ENCODE measurements at regions not wholly inside any gene's neighbourhood (a gene's known extent, or its start where the extent isn't known, plus 50 kb on each side); places are given as distances from the start of the nearest gene placed in this dataset.
"Not testable (repeated sequence)": the region's sequence is repeated elsewhere in the genome, so short reads cannot be mapped to it uniquely, and the experiment has no call there.

GRCh38 chr6:132118144-132118543 is 167.0 kb upstream of the CCN2 start:
- no peak for TF ChIP-seq POLR2A (IDR thresholded peaks at IDR 0.05; ENCODE audit: low read depth, low read length)
- FAIRE-seq (no peak), DNase-seq (ENCODE audit: insufficient read length, low spot score) (no peak)

- DNase-seq (ENCODE audit: insufficient read length, low spot score): no peak
- no peak for TF ChIP-seq POLR2A (IDR thresholded peaks at IDR 0.05; ENCODE audit: low read depth, low read length)
- FAIRE-seq: no peak
These were observed 164.7 kb upstream of the CCN2 start for GRCh38 chr6:132115714-132116366.

- no peak for TF ChIP-seq POLR2A (IDR thresholded peaks at IDR 0.05; ENCODE audit: low read depth, low read length)
- DNase-seq (ENCODE audit: insufficient read length, low spot score) (no peak), FAIRE-seq (no peak)
These were observed 163.1 kb upstream of the CCN2 start for GRCh38 chr6:132114201-132114825.

GRCh38 chr6:132109752-132110151 is 158.6 kb upstream of the CCN2 start:
- not testable (repeated sequence) for DNase-seq (ENCODE audit: insufficient read length, low spot score); FAIRE-seq

GRCh38 chr6:132107896-132108295 is 156.7 kb upstream of the CCN2 start:
- FAIRE-seq (no peak), DNase-seq (ENCODE audit: insufficient read length, low spot score) (no peak)
- no peak for TF ChIP-seq POLR2A (IDR thresholded peaks at IDR 0.05; ENCODE audit: low read depth, low read length)

GRCh38 chr6:132101535-132101934 is 150.4 kb upstream of the CCN2 start:
- FAIRE-seq (no peak), DNase-seq (ENCODE audit: insufficient read length, low spot score) (no peak)
- TF ChIP-seq POLR2A (IDR thresholded peaks at IDR 0.05; ENCODE audit: low read depth, low read length): no peak

- TF ChIP-seq POLR2A (IDR thresholded peaks at IDR 0.05; ENCODE audit: low read depth, low read length): no peak
- FAIRE-seq (no peak), DNase-seq (ENCODE audit: insufficient read length, low spot score) (no peak)
These were observed 149.3 kb upstream of the CCN2 start for GRCh38 chr6:132100388-132100990.

GRCh38 chr6:132096996-132097395 is 145.8 kb upstream of the CCN2 start:
- no peak for DNase-seq (ENCODE audit: insufficient read length, low spot score)
- no peak for FAIRE-seq
- no peak for TF ChIP-seq POLR2A (IDR thresholded peaks at IDR 0.05; ENCODE audit: low read depth, low read length)

- DNase-seq (ENCODE audit: insufficient read length, low spot score): no peak
- no peak for FAIRE-seq
- TF ChIP-seq POLR2A (IDR thresholded peaks at IDR 0.05; ENCODE audit: low read depth, low read length): no peak
These were observed 145.1 kb upstream of the CCN2 start for GRCh38 chr6:132096245-132096644.

- no peak for FAIRE-seq
- TF ChIP-seq POLR2A (IDR thresholded peaks at IDR 0.05; ENCODE audit: low read depth, low read length): no peak
- DNase-seq (ENCODE audit: insufficient read length, low spot score): no peak
These were observed 138.0 kb upstream of the CCN2 start for GRCh38 chr6:132089173-132089572.

GRCh38 chr6:132088150-132088549 is 137.0 kb upstream of the CCN2 start:
- no peak for FAIRE-seq
- no peak for TF ChIP-seq POLR2A (IDR thresholded peaks at IDR 0.05; ENCODE audit: low read depth, low read length)
- DNase-seq (ENCODE audit: insufficient read length, low spot score): no peak

GRCh38 chr6:132087391-132087790 is 136.2 kb upstream of the CCN2 start:
- no peak for FAIRE-seq
- no peak for DNase-seq (ENCODE audit: insufficient read length, low spot score)
- TF ChIP-seq POLR2A (IDR thresholded peaks at IDR 0.05; ENCODE audit: low read depth, low read length): no peak

GRCh38 chr6:132085731-132086130 is 134.6 kb upstream of the CCN2 start:
- DNase-seq (ENCODE audit: insufficient read length, low spot score): no peak
- FAIRE-seq: peak; percentile 65
- no peak for TF ChIP-seq POLR2A (IDR thresholded peaks at IDR 0.05; ENCODE audit: low read depth, low read length)

GRCh38 chr6:132084811-132085509 is 133.8 kb upstream of the CCN2 start:
- no peak for DNase-seq (ENCODE audit: insufficient read length, low spot score)
- FAIRE-seq: peak; percentile 61
- no peak for TF ChIP-seq POLR2A (IDR thresholded peaks at IDR 0.05; ENCODE audit: low read depth, low read length)

Measured in H54 (cell line).